T-helper 17 cell (primary cell): ENCODE measurements at regions not wholly inside any gene's neighbourhood (a gene's known extent, or its start where the extent isn't known, plus 50 kb on each side); places are given as distances from the start of the nearest gene placed in this dataset.

Experiments
- ATAC-seq: fragments of 150-1000 bp; cut with Tn5 transposase; 2 replicates; pipeline ENCODE4 v1.10.0; 2021; ENCODE audit warnings: mild to moderate bottlenecking, moderate library complexity
- DNase-seq, 3 donors: peaks; one replicate each; pipeline versions ENCODE4 v3.0.0 to v3.0.0-alpha.2; 2020 to 2021
- H3K9me3 ChIP-seq: one replicate; pipeline ENCODE4 v1.7.0; 2013; ENCODE audit warnings: low read length, mild to moderate bottlenecking; ENCODE audit not compliant: control insufficient read depth, poor library complexity, severe bottlenecking
- H3K27ac Mint-ChIP-seq: one replicate; pipeline ENCODE4 v1.8.0; 2022; ENCODE audit warnings: mild to moderate bottlenecking, moderate library complexity, mixed read lengths
- H3K27me3 Mint-ChIP-seq: one replicate; pipeline ENCODE4 v1.8.0; 2022; ENCODE audit warnings: mixed read lengths
- H3K36me3 Mint-ChIP-seq: one replicate; pipeline ENCODE4 v1.8.0; 2022; ENCODE audit warnings: low read depth, mixed read lengths
- H3K4me1 Mint-ChIP-seq: one replicate; pipeline ENCODE4 v1.8.0; 2022; ENCODE audit warnings: mild to moderate bottlenecking, mixed read lengths
- H3K4me3 Mint-ChIP-seq: one replicate; pipeline ENCODE4 v1.8.0; 2022; ENCODE audit warnings: mild to moderate bottlenecking, moderate library complexity, mixed read lengths

DNA sequence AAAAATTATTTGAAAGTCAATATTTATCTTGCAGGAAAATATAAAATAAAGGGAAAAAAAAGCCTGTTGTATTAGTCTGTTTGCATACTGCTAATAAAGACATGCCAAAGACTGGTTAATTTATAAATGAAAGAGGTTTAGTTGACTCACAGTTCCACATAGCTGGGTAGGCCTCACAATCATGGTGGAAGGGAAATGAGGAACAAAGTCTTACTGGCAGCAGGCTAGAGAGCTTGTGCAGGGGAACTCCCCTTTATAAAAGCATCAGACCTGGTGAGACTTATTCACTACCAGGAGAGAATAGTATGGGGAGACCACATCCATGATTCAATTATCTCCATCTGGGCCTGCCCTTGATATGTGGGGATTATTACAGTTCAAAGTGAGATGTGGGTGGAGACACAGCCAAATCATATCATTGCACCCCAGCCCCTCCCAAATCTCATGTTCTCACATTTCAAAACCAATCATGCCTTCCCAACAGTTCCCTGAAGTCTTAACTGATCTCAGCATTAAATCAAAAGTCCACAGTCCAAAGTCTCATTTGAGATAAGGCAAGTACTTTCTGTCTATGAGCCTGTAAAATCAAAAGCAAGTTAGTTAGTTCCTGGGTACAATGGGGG, 1416.5 kb upstream of the SPRY2 start:
- Mint-ChIP-seq H3K4me1 (no peaks in the 10 kb centered on the region), H3K27ac (no peak overlapping the region), H3K4me3 (no peak overlapping the region), H3K27me3 (no peaks in the 10 kb centered on the region), H3K36me3 (no peaks in the 10 kb centered on the region)
- H3K9me3 ChIP-seq: no peaks in the 10 kb centered on the region
- DNase-seq (no peak), ATAC-seq (no peak)

DNA sequence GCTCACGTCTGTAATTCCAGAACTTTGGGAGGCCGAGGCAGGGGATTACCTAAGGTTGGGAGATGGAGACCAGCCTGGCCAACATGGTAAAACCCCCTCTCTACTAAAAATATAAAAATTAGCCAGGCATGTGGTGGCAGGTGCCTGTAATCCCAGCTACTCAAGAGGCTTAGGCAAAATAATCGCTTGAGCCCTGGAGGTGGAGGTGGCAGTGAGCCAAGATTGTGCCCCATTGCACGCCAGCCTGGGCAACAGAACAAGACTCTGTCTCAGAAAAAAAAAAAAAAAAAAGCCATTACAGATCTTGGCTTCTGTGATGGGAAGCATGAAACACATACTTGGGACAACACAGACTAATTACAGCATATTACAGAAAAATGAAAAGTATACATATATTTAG, 1404.5 kb upstream of the SPRY2 start:
- Mint-ChIP-seq H3K27me3 (no peaks in the 10 kb centered on the region), H3K4me1 (no peaks in the 10 kb centered on the region), H3K4me3 (no peak overlapping the region), H3K27ac (no peak overlapping the region), H3K36me3 (no peaks in the 10 kb centered on the region)
- DNase-seq (no peak), ATAC-seq (no peak)
- H3K9me3 ChIP-seq: no peaks in the 10 kb centered on the region

DNA sequence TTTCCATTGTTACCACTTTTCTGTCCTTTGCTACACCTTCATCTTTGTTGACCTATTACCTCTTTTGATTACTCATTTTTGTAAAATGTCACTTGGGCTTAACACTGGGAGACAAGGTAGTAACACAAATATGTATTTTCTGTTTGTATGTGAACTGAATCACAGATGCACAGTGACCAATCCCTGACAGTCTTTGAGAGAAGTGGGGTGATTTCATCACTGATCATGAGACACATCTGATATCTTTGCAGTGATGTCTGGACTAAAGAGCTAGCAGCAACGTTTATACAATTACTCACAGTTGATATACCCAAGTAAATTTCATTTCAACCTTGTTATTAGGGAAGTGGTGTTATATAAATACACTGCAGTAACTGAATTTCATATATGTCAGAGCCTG, 1397.4 kb upstream of the SPRY2 start:
- Mint-ChIP-seq H3K27ac (no peak overlapping the region), H3K4me1 (no peaks in the 10 kb centered on the region), H3K27me3 (no peaks in the 10 kb centered on the region), H3K36me3 (no peaks in the 10 kb centered on the region), H3K4me3 (no peak overlapping the region)
- ATAC-seq (no peak), DNase-seq (no peak)
- no peaks in the 10 kb centered on the region for H3K9me3 ChIP-seq

DNA sequence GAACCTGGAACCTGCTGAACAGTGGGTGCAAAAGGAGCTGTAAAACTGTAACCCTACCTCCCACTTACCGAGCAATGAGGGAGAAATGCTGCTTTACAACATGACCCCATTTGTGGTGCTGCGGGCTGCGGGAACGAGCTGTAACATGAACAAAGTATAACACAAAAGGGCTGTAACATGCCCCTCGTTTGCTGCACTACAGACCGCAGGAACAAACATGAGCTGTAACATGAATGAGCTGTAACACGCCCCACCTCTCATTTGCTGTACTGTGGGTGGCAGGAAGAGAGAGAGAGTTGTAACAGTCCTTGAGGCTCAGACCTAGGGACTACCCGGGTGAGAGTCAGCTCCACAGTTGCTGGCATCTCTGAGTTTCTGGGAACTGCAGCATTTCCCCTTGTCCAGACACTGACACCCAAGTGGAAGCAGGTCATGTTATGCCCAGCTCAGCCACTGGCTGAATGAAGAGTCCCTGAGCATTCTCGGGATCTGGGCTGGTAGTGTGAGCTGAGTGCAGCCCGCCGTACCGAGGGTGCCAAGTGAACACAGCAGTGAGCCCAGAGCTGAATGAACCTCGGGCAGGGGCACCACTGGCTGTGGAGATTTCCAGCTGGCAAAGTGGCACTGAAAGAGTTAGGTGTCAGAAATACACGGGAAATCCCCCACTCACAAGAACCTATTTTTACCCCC, 1385.3 kb upstream of the SPRY2 start:
- Mint-ChIP-seq H3K27me3 (no peaks in the 10 kb centered on the region), H3K4me3 (no peak overlapping the region), H3K4me1 (no peaks in the 10 kb centered on the region), H3K27ac (no peak overlapping the region), H3K36me3 (no peaks in the 10 kb centered on the region)
- H3K9me3 ChIP-seq: no peaks in the 10 kb centered on the region
- DNase-seq: no peak
- no peak for ATAC-seq

DNA sequence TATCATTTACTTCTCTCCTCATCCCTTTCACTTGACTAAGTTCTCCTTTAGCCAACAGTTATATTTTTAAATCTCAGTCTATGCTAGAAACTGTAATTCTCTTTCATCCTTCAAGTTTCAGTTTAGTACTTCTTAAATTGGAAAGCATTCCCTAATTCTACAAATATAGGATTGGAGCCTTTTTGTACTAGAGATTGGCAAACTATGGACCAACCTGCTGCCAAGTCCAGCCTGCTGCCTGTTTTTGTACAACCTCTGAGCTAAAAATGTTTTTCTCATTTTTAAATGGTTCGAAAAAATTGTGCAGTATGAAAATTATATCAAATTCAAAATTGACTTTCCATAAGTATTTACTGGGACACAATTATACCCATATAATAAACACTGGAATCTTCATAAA, 1381.5 kb upstream of the SPRY2 start:
- Mint-ChIP-seq H3K4me3 (no peak overlapping the region), H3K4me1 (no peaks in the 10 kb centered on the region), H3K36me3 (no peaks in the 10 kb centered on the region), H3K27ac (no peak overlapping the region), H3K27me3 (no peaks in the 10 kb centered on the region)
- no peak for DNase-seq
- ATAC-seq: no peak
- no peaks in the 10 kb centered on the region for H3K9me3 ChIP-seq

DNA sequence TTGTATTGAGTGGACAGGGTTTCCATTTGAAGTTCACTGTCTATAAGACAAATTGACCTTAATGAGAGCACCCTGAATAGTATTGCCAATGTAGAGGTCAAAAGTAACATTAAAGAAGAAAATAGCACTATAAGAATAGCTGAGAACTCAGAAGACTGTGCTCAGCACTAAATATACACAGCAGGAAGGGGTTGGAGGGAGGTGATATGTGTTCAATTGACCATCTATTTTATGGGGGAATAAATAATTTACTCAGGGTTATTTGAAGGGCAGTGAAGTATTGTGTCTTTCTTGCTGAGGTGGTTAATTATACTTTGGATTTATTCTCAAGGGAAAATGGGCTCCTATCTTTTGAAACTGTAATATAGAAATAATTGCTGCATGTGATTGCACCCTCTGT, 1380.5 kb upstream of the SPRY2 start:
- ATAC-seq: no peak
- Mint-ChIP-seq H3K4me1 (no peaks in the 10 kb centered on the region), H3K36me3 (no peaks in the 10 kb centered on the region), H3K27ac (no peak overlapping the region), H3K27me3 (no peaks in the 10 kb centered on the region), H3K4me3 (no peak overlapping the region)
- no peaks in the 10 kb centered on the region for H3K9me3 ChIP-seq
- no peak for DNase-seq

DNA sequence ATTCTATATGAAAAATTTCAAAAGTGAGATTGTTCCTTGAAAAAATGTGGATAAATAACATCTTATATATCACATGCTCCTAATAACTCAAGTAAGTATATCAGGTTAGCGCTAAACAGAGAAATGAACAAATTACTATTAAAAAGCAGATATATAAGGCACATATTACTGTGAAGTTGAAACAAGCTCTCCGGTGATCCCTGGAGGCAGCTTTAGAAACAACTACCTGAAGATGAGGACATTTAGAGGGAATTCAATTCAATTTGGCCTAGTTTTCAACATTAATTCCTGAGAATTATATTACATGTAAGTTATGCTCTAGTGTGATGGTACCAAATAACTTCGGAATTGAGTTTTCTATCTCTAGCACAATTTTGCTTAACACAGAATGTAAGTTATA, 1373.6 kb upstream of the SPRY2 start:
- no peaks in the 10 kb centered on the region for H3K9me3 ChIP-seq
- Mint-ChIP-seq H3K4me3 (no peak overlapping the region), H3K27me3 (no peaks in the 10 kb centered on the region), H3K4me1 (no peaks in the 10 kb centered on the region), H3K27ac (no peak overlapping the region), H3K36me3 (no peaks in the 10 kb centered on the region)
- ATAC-seq (no peak), DNase-seq (no peak)

DNA sequence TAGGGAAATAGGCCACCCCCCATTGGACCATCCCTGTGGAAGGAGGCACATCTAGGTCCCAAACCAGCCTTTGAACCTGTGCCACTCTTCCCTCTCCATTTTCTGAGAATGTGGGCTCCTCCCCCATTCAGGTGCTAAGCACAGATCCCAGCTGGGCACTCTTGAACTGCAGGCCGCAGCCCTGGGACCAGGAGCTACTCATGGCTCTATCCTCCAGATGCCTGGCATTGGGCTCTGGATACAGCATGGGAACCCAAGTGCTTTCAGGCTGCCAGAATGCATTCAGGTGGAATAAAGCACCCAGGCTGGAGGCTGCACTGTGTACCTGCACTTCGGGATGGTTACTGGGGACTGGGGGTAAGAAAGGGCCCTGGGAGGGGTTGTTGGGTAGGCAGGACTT, 1372.3 kb upstream of the SPRY2 start:
- DNase-seq: no peak
- no peak for ATAC-seq
- Mint-ChIP-seq H3K27ac (no peak overlapping the region), H3K36me3 (no peaks in the 10 kb centered on the region), H3K4me1 (no peaks in the 10 kb centered on the region), H3K27me3 (no peaks in the 10 kb centered on the region), H3K4me3 (no peak overlapping the region)
- H3K9me3 ChIP-seq: no peaks in the 10 kb centered on the region

DNA sequence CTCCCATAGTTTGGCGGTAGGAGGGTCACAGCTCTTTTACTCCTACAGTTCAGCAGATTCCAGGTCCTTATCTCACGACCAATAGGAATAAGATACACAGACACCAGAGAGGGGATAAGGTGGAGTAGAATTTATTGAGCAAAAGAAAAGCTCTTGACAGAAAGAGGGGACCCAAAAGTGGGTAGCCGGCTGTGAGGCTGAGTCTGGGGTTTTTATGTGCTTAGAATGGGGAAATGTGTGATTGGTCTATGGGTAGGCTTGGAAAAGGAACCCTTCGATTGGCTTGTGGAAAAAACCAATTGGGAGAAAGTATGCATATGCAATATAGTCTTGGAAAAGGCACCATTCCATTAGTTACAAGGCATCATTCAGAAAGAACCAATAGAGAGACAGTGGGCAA, 1356.9 kb upstream of the SPRY2 start:
- no peak for ATAC-seq
- H3K9me3 ChIP-seq: no peaks in the 10 kb centered on the region
- H3K27ac Mint-ChIP-seq: no peak overlapping the region
- H3K4me3 Mint-ChIP-seq: no peak overlapping the region
- no peaks in the 10 kb centered on the region for H3K27me3 Mint-ChIP-seq
- no peaks in the 10 kb centered on the region for H3K4me1 Mint-ChIP-seq
- H3K36me3 Mint-ChIP-seq: no peaks in the 10 kb centered on the region
- DNase-seq: no peak

DNA sequence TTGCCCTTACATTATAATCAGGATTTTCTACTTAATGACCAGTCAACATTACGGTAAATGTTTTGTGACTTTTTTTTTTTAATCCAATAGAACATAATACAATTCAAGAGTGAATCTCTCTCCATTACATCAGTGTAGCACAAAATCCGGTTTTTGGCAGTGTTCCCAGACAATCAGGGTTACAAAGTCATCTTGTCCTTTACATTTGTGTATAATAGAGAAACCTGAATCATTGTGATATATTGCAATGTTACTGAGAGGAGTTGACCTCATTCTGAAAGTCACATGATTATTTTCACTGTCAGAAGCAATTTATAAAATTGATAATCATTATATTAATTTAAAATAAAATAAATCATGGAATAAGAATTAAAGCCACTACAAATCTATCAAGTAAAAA, 1346.0 kb upstream of the SPRY2 start:
- H3K4me3 Mint-ChIP-seq: no peak overlapping the region
- ATAC-seq (no peak), DNase-seq (no peak)
- H3K27me3 Mint-ChIP-seq: no peaks in the 10 kb centered on the region
- no peaks in the 10 kb centered on the region for H3K9me3 ChIP-seq
- no peaks in the 10 kb centered on the region for H3K4me1 Mint-ChIP-seq
- no peaks in the 10 kb centered on the region for H3K36me3 Mint-ChIP-seq
- no peak overlapping the region for H3K27ac Mint-ChIP-seq

DNA sequence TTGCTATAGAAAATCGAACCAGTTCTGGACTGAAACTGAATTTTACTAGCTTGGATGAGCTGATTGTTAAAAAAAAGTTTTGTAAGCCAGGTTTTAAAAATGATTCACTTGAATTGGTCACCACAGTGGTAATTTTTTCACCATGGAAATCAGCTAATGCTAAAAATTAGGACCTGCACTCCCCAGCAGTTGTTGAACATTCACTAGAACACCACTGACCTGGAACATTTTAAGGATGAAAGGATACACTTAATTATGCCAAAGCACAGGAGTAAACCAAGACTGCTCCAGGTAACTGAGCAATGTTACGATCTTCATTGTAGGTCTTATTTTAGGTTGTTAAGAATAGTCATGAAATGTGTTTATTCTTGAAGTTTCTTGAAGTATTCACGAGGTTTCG, 1342.6 kb upstream of the SPRY2 start:
- H3K27ac Mint-ChIP-seq: no peak overlapping the region
- no peaks in the 10 kb centered on the region for H3K27me3 Mint-ChIP-seq
- DNase-seq (no peak), ATAC-seq (no peak)
- no peak overlapping the region for H3K4me3 Mint-ChIP-seq
- H3K4me1 Mint-ChIP-seq: no peaks in the 10 kb centered on the region
- no peaks in the 10 kb centered on the region for H3K36me3 Mint-ChIP-seq
- H3K9me3 ChIP-seq: no peaks in the 10 kb centered on the region

DNA sequence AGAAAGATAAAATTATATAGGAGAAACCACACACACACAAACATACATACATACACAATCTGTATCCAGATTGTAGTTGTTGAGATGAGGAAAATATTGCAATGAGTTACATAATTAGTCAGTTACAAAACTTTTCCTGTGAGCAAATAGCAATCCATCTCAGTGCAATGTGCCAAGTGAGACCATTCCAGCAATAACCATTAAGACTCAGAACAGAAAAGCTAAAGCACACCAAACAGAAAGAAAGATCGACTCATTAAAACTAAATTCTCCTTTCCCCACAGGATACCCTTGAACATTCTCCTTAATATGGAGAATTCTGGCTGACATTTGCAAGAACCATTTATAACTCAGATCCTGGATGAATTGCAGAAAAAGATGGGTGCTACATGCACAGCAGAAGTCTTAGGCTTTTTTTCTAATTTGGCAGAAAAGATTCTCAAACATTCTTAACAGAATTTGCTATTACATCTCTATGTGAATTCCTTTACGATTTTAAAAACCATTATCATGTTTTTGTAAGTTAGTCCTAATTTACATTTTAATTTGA, 1341.2 kb upstream of the SPRY2 start:
- Mint-ChIP-seq H3K4me1 (no peaks in the 10 kb centered on the region), H3K27me3 (no peaks in the 10 kb centered on the region), H3K36me3 (no peaks in the 10 kb centered on the region), H3K27ac (no peak overlapping the region), H3K4me3 (no peak overlapping the region)
- no peaks in the 10 kb centered on the region for H3K9me3 ChIP-seq
- DNase-seq (no peak), ATAC-seq (no peak)

DNA sequence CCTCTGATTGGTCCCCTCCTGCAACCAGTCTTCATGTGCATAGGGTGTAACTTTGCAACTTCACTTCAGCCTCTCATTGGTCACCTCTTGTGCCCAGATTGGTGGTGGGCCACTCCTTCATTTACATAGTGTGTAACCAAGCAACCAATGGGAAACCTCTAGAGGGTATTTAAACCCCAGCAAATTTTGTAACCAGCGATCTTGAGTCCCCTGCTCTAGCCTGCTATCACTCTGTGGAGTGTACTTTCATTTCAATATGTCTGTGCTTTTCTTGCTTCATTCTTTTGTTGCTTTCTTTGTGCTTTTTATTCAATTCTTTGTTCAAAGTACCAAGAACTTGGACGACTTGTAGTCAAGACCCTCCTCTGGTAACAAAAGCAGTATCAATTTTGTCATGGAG, 1336.9 kb upstream of the SPRY2 start:
- no peak for ATAC-seq
- H3K4me3 Mint-ChIP-seq: no peak overlapping the region

DNA sequence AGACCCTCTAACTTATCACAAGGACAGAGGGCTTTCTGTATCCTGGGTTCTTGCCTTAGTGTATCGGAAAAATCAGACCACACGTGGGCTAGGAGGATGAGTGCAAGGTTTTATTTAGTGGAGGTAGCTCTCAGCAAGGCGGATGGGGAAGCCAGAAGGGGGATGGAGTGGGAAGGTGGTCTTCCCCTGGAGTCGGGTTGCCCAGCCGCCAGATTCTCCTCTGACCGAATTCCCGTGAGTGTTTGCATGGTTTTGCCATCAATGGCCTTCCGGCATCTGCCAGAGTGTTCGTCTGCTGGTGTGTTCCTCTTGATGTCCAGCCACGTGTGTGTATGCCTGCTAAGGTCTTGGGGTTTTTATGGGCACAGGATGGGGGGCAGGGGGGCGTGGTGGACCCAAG, 1335.1 kb upstream of the SPRY2 start:
- Mint-ChIP-seq H3K4me3 (no peak overlapping the region), H3K4me1 (no peaks in the 10 kb centered on the region), H3K36me3 (no peaks in the 10 kb centered on the region), H3K27ac (no peak overlapping the region), H3K27me3 (no peaks in the 10 kb centered on the region)
- ATAC-seq (no peak), DNase-seq (no peak)
- H3K9me3 ChIP-seq: no peaks in the 10 kb centered on the region

More for the DNA sequence above, 1336.9 kb upstream of the SPRY2 start:
- H3K27me3 Mint-ChIP-seq: no peaks in the 10 kb centered on the region
- no peaks in the 10 kb centered on the region for H3K36me3 Mint-ChIP-seq
- H3K27ac Mint-ChIP-seq: no peak overlapping the region
- no peaks in the 10 kb centered on the region for H3K9me3 ChIP-seq
- DNase-seq: no peak
- H3K4me1 Mint-ChIP-seq: no peaks in the 10 kb centered on the region
